Skeletal muscle tissue (tissue), 3 donors: ENCODE measurements at regions not wholly inside any gene's neighbourhood (a gene's known extent, or its start where the extent isn't known, plus 50 kb on each side); places are given as distances from the start of the nearest gene placed in this dataset.

Source experiments
- H3K27ac ChIP-seq: one replicate; pipeline ENCODE4 v1.7.0; 2013; ENCODE audit warnings: mild to moderate bottlenecking, low read depth, low read length, inconsistent platforms
- H3K27me3 ChIP-seq, 3 donors: one replicate each; pipeline ENCODE4 v1.7.0; 2013; ENCODE audit warnings: low read length in 3 of 3; ENCODE audit not compliant: control insufficient read depth in 3 of 3, insufficient read depth in 3 of 3
- H3K36me3 ChIP-seq, 3 donors: one replicate each; pipeline ENCODE4 v1.7.0; 2013; ENCODE audit warnings: low read length in 3 of 3; ENCODE audit not compliant: control insufficient read depth in 3 of 3, insufficient read depth in 3 of 3
- H3K4me1 ChIP-seq, 3 donors: one replicate each; pipeline ENCODE4 v1.7.0; 2013; ENCODE audit warnings: low read length in 3 of 3, mild to moderate bottlenecking in 3 of 3; ENCODE audit not compliant: control insufficient read depth in 3 of 3, insufficient read depth in 3 of 3
- H3K4me3 ChIP-seq, 3 donors: one replicate each; pipeline ENCODE4 v1.7.0; 2013; ENCODE audit warnings: low read length in 3 of 3
- H3K9ac ChIP-seq, 3 donors: one replicate each; pipeline ENCODE4 v1.7.0; 2013; ENCODE audit warnings: low read length in 3 of 3, mild to moderate bottlenecking in 3 of 3, moderate library complexity in 2 of 3, low read depth in 1 of 3
- H3K9me3 ChIP-seq, 3 donors: one replicate each; pipeline ENCODE4 v1.7.0; 2013; ENCODE audit warnings: low read length in 3 of 3; ENCODE audit not compliant: control insufficient read depth in 3 of 3
- donor health status: Osteomylitis.

DNA sequence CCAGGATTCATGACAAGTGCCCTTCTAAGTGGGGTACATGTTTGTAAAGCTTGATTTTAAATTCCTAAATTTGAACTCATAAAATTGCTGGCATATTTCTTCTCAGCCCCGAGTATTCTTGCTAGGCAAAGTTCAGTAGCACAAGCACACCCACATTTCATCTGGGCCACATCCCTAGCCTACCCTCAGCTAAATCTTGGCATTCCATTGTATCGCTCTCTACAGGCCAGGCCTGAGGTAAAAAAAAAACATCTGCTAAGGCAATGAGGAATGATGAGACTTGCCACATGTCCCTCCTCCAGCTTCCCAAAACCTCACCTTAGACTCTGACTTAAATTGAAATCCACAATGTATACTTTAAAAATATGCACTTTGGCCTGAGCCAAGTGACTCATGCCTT, 51.4 kb upstream of the VCX3B start:
- Histone ChIP-seq H3K9ac (no peak overlapping the region), H3K27me3 (no peaks in the 10 kb centered on the region), H3K4me3 (no peak overlapping the region), H3K4me1 (no peaks in the 10 kb centered on the region), H3K36me3 (no peaks in the 10 kb centered on the region), H3K9me3 (no peaks in the 10 kb centered on the region), H3K27ac (no peak overlapping the region)
